Left ventricle myocardium superior (tissue), 1 donor: ENCODE measurements at regions not wholly inside any gene's neighbourhood (a gene's known extent, or its start where the extent isn't known, plus 50 kb on each side); places are given as distances from the start of the nearest gene placed in this dataset.

Experiments used
- ATAC-seq: fragments of 200-7000 bp; cut with Tn5 transposase; one replicate; pipeline ENCODE4 v1.9.1; 2020; ENCODE audit warnings: mild to moderate bottlenecking, moderate library complexity
- DNase-seq: peaks from one replicate; pipeline ENCODE4 v3.0.0-alpha.2; 2020
- intact Hi-C: fragments of 100-400 bp; cut with micrococcal nuclease; formaldehyde crosslinking; loops from one replicate; pipeline ENCODE4 v1.11.0; 2022
- donor health status: DM: no; HTN: yes; CAD: no; lungs with severe emphysema.

- intact Hi-C loops = no loop called here
- DNase-seq = no peak
- peak; percentile 51 for ATAC-seq
These were observed 313.9 kb downstream of the TLE1 start for GRCh38 chr9:81375187-81376100.

DNA sequence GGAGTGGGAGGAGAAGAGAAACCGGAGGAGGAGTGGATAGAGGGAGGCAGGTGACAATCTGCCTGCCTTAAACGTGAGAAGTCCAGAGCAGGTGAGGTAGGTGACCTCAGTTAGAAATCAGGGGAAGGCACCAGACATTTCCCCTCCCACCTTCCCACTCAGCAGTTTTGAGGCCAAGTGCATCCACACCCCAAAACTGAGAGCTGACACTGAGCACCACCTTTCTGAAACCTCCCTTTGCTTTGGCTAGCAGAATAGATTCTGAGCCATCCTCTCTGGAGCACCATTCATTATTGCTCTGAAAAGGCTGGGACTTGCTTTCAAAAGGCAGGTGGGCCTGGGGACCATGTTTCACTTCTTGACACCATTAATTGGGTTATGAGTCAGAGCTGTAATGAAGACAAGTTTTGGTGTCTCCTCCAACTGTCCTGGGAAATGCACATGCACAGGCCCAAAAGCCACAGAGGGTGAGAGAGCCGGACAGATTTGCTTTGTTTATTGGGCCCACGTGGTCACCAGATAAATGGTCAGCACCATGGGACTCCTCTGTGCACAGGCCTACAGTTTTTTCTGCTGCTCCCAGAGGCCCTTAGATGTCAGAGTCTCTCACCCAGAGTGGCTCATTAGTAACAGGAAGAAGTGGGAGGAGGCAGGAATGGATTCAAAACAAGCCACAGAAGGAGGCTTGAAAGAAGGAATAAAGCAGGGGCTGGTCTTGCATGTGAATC lies 314.7 kb downstream of the TLE1 start:
- ATAC-seq (peak; percentile 57), DNase-seq (no peak)
- intact Hi-C loops = no loop called here

DNA sequence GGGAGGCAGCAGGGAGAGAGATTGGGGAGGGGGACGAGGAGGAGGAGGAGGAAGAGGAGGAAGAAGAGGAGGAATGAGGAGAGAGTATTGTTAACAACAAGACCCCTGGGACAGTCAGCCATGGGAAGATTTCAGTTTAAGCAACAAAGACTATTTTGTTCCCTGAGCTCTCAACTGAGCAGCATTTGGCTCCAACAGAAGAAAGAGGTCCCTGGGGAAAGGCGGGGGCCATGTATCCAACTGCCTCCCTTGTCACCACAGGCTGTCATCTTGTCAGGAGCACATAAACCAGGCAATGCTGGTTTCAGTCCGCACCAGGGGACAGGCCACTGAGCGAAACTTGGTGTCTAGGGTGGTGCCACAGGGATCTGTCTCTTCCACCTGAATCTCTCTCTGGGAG lies 316.1 kb downstream of the TLE1 start:
- ATAC-seq (peak; percentile 70), DNase-seq (peak; percentile 51)
- intact Hi-C loops = no loop called here

- peak; percentile 76 for ATAC-seq
- intact Hi-C loops = no loop called here
- peak; percentile 48 for DNase-seq
These were observed 316.6 kb downstream of the TLE1 start for GRCh38 chr9:81372628-81373191.

DNA sequence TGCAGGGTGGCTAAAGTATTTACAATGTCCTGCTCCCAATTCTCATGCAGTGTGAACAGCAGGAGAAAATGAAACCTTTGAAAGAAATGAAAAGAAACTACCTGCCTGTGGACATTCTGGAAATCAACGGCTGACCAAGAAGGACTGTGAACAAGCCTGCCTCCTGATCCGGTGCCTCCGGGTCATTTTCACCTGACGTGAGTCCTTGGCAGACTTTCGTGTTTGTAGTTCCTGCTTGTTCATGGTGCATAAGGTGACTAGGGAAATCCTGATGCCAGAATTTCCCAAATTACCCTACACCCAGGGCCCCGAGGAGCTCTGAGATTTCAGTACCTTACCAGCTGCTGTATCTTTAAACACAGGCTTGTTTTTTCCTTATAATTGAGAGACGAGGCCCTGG lies 317.5 kb downstream of the TLE1 start:
- intact Hi-C loops = no loop called here
- ATAC-seq (no peak), DNase-seq (no peak)

DNA sequence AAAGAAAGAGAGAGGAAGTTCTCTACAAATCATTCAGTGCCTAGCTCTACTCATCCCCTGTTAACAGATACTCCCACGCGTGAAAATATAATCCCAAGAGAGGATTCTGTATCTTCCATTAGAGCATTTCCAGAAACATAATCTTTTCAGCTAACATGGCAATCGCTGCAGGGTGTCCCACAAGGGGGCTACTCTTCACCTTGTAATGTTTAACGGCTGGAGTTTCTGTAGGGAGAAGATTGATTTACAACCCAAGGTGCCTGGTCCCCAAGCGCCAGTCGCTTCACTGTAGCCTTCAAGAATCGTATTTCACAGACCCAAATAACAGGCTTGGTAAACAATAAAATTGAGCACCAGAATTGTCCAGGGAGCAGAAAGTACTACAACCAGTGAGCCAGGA lies 318.7 kb downstream of the TLE1 start:
- ATAC-seq (no peak), DNase-seq (no peak)
- intact Hi-C loops = no loop called here

- no peak for DNase-seq
- ATAC-seq = no peak
- intact Hi-C loops = no loop called here
These were observed 319.3 kb downstream of the TLE1 start for GRCh38 chr9:81370096-81370495.

GRCh38 chr9:81369121-81369520 lies 320.2 kb downstream of the TLE1 start:
- intact Hi-C loops = no loop called here
- no peak for ATAC-seq
- no peak for DNase-seq

DNA sequence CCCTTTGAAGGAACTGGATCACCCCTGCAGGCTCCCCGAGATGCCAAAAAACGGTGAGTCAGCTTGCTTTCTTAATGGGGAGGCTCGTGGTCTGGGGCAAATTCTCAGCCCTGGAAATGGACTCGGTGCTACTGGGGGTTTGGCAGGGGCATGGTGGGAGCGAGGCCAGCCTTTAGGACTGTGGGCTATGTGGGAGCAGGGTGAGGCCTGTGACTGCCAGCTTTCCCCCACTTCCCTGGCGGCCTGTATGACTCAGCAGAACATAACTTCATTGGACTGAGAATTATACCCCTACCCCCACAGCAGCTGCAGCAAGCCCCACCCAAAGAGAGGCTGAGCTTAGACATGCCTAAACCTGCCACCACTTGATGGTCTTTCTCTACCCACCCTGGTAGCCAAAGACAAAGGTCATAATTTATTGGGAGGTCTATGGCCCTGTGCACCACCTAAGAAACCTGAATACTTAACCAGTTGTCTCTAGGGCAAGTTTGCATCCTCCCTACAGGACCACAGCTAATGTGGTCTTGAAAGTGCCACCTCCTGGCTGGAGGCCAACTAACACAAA lies 325.3 kb downstream of the TLE1 start:
- DNase-seq (no peak), ATAC-seq (no peak)
- intact Hi-C loops = no loop called here

- ATAC-seq = no peak
These were observed 328.1 kb downstream of the TLE1 start for GRCh38 chr9:81361296-81361695.

DNA sequence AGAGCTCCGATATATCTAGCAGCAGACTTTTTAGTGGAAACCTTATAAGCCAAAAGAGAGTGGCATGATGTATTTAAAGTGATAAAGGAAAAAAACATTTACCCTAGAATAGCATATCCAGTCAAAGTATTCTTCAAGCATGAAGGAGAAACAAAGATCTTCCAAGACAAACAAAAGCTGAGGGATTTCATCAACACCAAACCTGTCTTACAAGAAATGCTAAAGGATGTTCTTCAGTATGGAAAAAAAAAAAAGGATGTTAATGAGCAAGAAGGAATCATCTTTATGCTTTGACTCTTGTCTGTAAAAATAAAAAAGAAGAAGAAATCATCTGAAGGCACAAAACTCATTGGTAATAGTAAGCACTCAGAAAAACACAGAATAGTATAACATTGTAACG lies 338.2 kb downstream of the TLE1 start:
- DNase-seq (no peak), ATAC-seq (no peak)
- intact Hi-C loops = no loop called here

More at GRCh38 chr9:81361296-81361695, 328.1 kb downstream of the TLE1 start:
- intact Hi-C loops = no loop called here
- no peak for DNase-seq

DNA sequence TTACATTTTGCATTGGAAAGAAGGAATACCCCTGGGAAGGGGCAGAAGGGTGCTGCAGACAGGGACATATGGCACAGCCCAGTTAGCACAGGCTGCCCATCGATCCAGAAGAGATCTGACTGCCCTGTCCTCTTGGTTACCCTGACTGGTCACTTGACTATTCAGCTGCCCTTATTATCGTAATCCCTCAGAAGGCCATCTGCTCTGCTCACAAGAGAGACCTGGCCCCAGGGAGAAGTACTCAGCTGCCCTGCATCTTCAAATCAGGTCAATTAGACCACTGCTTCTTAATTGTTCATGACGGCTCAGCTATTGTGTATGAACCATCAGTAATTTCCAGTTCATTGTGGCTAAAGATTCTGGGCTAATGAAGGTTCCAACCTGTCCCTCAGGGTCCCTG lies 345.0 kb downstream of the TLE1 start:
- DNase-seq = no peak
- intact Hi-C loops = no loop called here
- ATAC-seq = no peak

DNA sequence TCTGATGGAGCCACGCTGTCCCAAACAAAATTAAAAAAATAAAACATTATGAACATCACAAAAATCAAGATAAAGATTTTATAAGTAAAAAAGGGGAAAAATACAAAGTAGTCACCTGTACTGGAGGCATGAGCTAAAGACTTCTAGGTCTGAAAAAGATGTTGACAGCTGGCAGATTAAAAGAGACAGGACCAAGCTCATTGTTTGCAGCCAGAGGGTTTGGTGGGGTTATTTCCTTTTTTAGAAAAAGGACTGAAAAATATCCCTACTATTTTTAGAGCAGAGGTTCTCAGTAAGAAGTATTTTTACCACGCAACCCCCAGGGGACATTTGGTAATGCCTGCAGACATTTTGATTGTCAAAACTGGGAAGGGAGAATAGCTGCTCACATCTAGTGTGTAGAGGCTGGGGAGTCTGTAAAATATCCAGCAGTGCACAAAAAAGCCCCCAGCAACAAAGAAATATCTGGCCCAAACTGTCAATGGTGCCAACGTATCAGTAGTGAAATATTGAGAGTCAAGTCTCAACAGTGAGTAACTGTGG lies 353.4 kb downstream of the TLE1 start:
- DNase-seq (no peak), ATAC-seq (no peak)
- intact Hi-C loops = loop anchor here (10.0 kb wide), 1 partner anchor 61 kb away; no protein-coding TSS in a partner anchor

- DNase-seq (no peak), ATAC-seq (no peak)
- intact Hi-C loops = no loop called here
These were observed 367.8 kb downstream of the TLE1 start for GRCh38 chr9:81321551-81321950.

DNA sequence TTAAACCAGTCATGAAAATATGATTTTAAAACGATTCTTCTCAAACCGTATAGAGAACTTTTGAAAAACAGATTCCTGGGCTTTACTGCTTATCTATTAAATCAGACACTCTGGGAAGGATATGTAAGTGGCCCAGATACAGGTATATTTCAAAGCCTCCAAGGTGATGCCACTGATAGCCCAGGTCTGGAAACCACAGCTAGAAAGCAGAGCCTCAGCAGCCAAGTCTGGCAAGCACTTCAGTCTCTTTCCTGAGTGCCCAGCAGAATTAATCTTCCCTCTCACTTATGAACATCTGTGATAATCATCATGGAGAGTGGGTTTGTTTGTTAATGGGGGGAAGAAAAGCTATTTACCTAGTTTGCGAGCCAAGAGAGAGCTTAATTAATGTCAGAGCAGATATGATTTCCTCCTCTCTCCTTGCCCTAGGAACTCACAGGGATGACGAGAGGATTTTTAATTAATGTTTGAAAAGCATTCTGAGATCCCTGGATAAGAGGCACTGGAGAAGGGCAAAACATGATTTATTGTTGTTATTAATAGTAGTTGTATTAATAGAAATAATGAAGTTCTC lies 368.4 kb downstream of the TLE1 start:
- intact Hi-C loops = no loop called here
- ATAC-seq (no peak), DNase-seq (no peak)

- no peak for DNase-seq
- ATAC-seq = no peak
- intact Hi-C loops = no loop called here
These were observed 370.8 kb downstream of the TLE1 start for GRCh38 chr9:81318571-81318970.

GRCh38 chr9:81317939-81318338 lies 371.4 kb downstream of the TLE1 start:
- intact Hi-C loops = loop anchor here (2.0 kb wide), 1 partner anchor 13 kb away; no protein-coding TSS in a partner anchor
- ATAC-seq = no peak
- no peak for DNase-seq

- intact Hi-C loops = loop anchor here (2.0 kb wide), 1 partner anchor 14 kb away; no protein-coding TSS in a partner anchor
These were observed 372.1 kb downstream of the TLE1 start for GRCh38 chr9:81317223-81317622.

DNA sequence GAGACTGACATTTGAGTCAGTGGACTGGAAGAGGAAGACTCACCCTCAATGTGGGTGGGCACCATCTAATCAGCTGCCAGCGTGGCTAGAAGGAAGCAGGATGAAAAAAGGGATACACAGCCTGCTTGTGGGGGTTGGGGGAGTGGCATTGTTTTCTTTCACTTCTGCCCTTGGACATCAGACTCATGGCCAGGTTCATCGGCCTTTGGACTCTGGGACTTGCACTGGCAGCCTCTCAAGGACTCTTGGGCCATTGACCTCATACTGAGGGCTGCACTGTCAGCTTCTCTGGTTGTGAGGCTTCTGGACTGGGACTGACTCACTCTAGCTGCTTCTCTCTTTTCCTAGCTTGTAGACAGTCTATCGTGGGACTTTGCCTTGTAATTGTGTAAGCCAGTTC lies 374.9 kb downstream of the TLE1 start:
- intact Hi-C loops = no loop called here
- ATAC-seq (no peak), DNase-seq (no peak)

More at GRCh38 chr9:81317223-81317622, 372.1 kb downstream of the TLE1 start:
- ATAC-seq = no peak
- DNase-seq = no peak
